ENCODE measurements at regions not wholly inside any gene's neighbourhood (a gene's known extent, or its start where the extent isn't known, plus 50 kb on each side); places are given as distances from the start of the nearest gene placed in this dataset.

DNA sequence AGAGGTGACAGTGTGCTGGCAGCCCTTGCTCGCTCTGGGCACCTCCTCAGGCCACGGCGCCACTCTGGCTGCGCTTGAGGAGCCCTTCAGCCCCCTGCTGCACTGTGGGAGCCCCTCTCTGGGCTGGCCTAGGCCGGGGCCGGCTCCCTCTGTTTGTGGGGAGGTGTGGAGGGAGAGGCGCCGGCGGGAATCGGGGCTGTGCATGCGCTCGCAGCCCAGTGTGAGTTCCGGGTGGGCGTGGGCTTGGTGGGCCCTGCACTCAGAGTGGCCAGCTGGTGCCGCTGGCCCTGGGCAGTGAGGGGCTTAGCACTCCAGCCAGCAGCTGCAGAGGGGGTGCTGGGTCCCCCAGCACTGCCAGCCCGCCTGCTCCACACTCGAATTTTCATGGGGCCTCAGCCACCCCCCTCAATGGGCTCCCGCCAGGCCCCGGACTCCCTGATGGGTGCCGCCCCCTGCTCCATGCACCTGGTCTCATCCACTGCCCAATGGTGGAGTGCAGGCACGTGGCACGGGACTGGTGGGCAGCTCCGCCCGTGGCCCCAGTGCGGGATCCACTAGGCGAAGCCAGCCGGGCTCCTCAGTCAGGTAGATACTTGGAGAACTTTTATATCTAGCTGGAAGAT is 96.7 kb upstream of the BET1 start:
- TF ChIP-seq, protein P1, sequence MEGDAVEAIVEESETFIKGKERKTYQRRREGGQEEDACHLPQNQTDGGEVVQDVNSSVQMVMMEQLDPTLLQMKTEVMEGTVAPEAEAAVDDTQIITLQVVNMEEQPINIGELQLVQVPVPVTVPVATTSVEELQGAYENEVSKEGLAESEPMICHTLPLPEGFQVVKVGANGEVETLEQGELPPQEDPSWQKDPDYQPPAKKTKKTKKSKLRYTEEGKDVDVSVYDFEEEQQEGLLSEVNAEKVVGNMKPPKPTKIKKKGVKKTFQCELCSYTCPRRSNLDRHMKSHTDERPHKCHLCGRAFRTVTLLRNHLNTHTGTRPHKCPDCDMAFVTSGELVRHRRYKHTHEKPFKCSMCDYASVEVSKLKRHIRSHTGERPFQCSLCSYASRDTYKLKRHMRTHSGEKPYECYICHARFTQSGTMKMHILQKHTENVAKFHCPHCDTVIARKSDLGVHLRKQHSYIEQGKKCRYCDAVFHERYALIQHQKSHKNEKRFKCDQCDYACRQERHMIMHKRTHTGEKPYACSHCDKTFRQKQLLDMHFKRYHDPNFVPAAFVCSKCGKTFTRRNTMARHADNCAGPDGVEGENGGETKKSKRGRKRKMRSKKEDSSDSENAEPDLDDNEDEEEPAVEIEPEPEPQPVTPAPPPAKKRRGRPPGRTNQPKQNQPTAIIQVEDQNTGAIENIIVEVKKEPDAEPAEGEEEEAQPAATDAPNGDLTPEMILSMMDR (IDR thresholded peaks at IDR 0.05 in 2 of 3, conservative IDR thresholded peaks at IDR 0.05 in 1 of 3; ENCODE audit: insufficient read depth in 2 of 3, low read depth in 1 of 3, low read length in 3 of 3): no peak
- TF ChIP-seq JUND (IDR thresholded peaks at IDR 0.05; ENCODE audit: borderline replicate concordance, low read depth, low read length) (no peak), JUND (tag; IDR thresholded peaks at IDR 0.05; ENCODE audit: borderline replicate concordance, low read depth, low read length) (no peak), NFE2L1 (tag; IDR thresholded peaks at IDR 0.05; ENCODE audit: borderline replicate concordance, low read depth) (no peak), ZBTB8A (IDR thresholded peaks at IDR 0.05; ENCODE audit: partially characterized antibody) (no peak), FOXM1 (IDR thresholded peaks at IDR 0.05; ENCODE audit: low read depth) (no peak), FOXM1 (CRISPR knock-in tag; IDR thresholded peaks at IDR 0.05; ENCODE audit: low read depth) (no peak), ZNF707 (CRISPR knock-in tag; conservative IDR thresholded peaks at IDR 0.05) (no peak), EP300 (IDR thresholded peaks at IDR 0.05; ENCODE audit: low read length) (no peak), FOXJ3 (CRISPR knock-in tag; IDR thresholded peaks at IDR 0.05) (no peak), BDP1 (IDR thresholded peaks at IDR 0.05; ENCODE audit: insufficient read depth, insufficient read length) (no peak)
- TF ChIP-seq, protein P2, sequence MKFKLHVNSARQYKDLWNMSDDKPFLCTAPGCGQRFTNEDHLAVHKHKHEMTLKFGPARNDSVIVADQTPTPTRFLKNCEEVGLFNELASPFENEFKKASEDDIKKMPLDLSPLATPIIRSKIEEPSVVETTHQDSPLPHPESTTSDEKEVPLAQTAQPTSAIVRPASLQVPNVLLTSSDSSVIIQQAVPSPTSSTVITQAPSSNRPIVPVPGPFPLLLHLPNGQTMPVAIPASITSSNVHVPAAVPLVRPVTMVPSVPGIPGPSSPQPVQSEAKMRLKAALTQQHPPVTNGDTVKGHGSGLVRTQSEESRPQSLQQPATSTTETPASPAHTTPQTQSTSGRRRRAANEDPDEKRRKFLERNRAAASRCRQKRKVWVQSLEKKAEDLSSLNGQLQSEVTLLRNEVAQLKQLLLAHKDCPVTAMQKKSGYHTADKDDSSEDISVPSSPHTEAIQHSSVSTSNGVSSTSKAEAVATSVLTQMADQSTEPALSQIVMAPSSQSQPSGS (CRISPR knock-in tag; IDR thresholded peaks at IDR 0.05): no peak
- TF ChIP-seq, protein P3, sequence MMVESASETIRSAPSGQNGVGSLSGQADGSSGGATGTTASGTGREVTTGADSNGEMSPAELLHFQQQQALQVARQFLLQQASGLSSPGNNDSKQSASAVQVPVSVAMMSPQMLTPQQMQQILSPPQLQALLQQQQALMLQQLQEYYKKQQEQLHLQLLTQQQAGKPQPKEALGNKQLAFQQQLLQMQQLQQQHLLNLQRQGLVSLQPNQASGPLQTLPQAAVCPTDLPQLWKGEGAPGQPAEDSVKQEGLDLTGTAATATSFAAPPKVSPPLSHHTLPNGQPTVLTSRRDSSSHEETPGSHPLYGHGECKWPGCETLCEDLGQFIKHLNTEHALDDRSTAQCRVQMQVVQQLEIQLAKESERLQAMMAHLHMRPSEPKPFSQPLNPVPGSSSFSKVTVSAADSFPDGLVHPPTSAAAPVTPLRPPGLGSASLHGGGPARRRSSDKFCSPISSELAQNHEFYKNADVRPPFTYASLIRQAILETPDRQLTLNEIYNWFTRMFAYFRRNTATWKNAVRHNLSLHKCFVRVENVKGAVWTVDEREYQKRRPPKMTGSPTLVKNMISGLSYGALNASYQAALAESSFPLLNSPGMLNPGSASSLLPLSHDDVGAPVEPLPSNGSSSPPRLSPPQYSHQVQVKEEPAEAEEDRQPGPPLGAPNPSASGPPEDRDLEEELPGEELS (CRISPR knock-in tag; IDR thresholded peaks at IDR 0.05; ENCODE audit: borderline replicate concordance): no peak
- TF ChIP-seq, protein P4, sequence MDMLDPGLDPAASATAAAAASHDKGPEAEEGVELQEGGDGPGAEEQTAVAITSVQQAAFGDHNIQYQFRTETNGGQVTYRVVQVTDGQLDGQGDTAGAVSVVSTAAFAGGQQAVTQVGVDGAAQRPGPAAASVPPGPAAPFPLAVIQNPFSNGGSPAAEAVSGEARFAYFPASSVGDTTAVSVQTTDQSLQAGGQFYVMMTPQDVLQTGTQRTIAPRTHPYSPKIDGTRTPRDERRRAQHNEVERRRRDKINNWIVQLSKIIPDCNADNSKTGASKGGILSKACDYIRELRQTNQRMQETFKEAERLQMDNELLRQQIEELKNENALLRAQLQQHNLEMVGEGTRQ (CRISPR knock-in tag; IDR thresholded peaks at IDR 0.05): no peak
